SU-DHL-6 (cell line): ENCODE measurements at regions not wholly inside any gene's neighbourhood (a gene's known extent, or its start where the extent isn't known, plus 50 kb on each side); places are given as distances from the start of the nearest gene placed in this dataset.

Source experiments
- H2AFZ ChIP-seq: fragments of 200-600 bp; sonication (generic); 2 replicates; pipeline ENCODE4 v1.6.1; 2014; ENCODE audit warnings: low read depth, mild to moderate bottlenecking, moderate library complexity, mixed read lengths, antibody characterized with exemption, low read length; ENCODE audit not compliant: severe bottlenecking
- H3F3A ChIP-seq: fragments of 200-600 bp; shearing (Covaris generic); 2 replicates; pipeline ENCODE4 v1.6.0; 2016; ENCODE audit warnings: antibody characterized with exemption, mild to moderate bottlenecking; ENCODE audit not compliant: insufficient read depth
- H3K27ac ChIP-seq: fragments of 200-600 bp; sonication (generic); 2 replicates; pipeline ENCODE4 v1.5.1; 2016; ENCODE audit warnings: low read depth, mild to moderate bottlenecking, low read length, moderate library complexity, mixed read lengths
- H3K27me3 ChIP-seq: fragments of 200-600 bp; sonication (generic), shearing (Covaris generic); 2 replicates; pipeline ENCODE4 v1.6.0; 2014; ENCODE audit warnings: mild to moderate bottlenecking, low read length
- H3K36me3 ChIP-seq: fragments of 200-600 bp; sonication (generic); 2 replicates; pipeline ENCODE4 v1.6.1; 2014; ENCODE audit warnings: mild to moderate bottlenecking, low read length, mixed read lengths
- H3K4me2 ChIP-seq: fragments of 300-600, 200-600 bp; shearing (Covaris generic), sonication (generic); 2 replicates; pipeline ENCODE4 v1.6.0; 2014; ENCODE audit warnings: low read length, low read depth, mild to moderate bottlenecking; ENCODE audit not compliant: poor library complexity, severe bottlenecking
- H3K4me3 ChIP-seq: fragments of 200-600 bp; sonication (generic); 2 replicates; pipeline ENCODE4 v1.5.1; 2014; ENCODE audit warnings: antibody characterized with exemption, low read length, mild to moderate bottlenecking, mixed read lengths; ENCODE audit not compliant: insufficient read depth, poor library complexity, severe bottlenecking
- H3K79me2 ChIP-seq: fragments of 200-600 bp; sonication (generic); 2 replicates; pipeline ENCODE4 v1.6.1; 2014; ENCODE audit warnings: mild to moderate bottlenecking, low read length, moderate library complexity; ENCODE audit not compliant: insufficient read depth
- H3K9ac ChIP-seq: fragments of 200-600 bp; sonication (generic); 2 replicates; pipeline ENCODE4 v1.7.0; 2014; ENCODE audit warnings: mild to moderate bottlenecking, low read length
- H3K9me2 ChIP-seq: fragments of 200-600 bp; sonication (generic); replicated peaks from 2 replicates; pipeline ENCODE4 v1.6.1; 2014; ENCODE audit warnings: low read length; ENCODE audit not compliant: insufficient read depth
- H3K9me3 ChIP-seq: fragments of 200-600 bp; sonication (generic); 2 replicates; pipeline ENCODE4 v1.6.1; 2014; ENCODE audit warnings: low read length, mixed read lengths; ENCODE audit not compliant: insufficient read depth
- H4K20me1 ChIP-seq: fragments of 200-600 bp; sonication (generic); 2 replicates; pipeline ENCODE4 v1.6.1; 2014; ENCODE audit warnings: low read depth, mild to moderate bottlenecking, antibody characterized with exemption, low read length, moderate library complexity, mixed read lengths
- CTCF ChIP-seq: fragments of 200-600 bp; sonication (generic); IDR thresholded peaks from one replicate; pipeline ENCODE4 v1.5.1; 2017; ENCODE audit warnings: antibody characterized with exemption, mild to moderate bottlenecking, low read length, moderate library complexity; ENCODE audit not compliant: insufficient read depth, poor library complexity, severe bottlenecking
- EZH2phosphoT487 ChIP-seq: fragments of 200-600 bp; sonication (generic), shearing (Covaris generic); conservative IDR thresholded peaks from 2 replicates; pipeline ENCODE4 v1.6.1; 2018; ENCODE audit warnings: mild to moderate bottlenecking, antibody characterized with exemption, low read length, moderate library complexity, mixed read lengths

GRCh38 chr5:15037247-15037908 is 165.8 kb upstream of the ANKH start:
- Histone ChIP-seq H3K36me3 (no peaks in the 10 kb centered on the region), H3K27me3 (no peaks in the 10 kb centered on the region), H2AFZ (no peak overlapping the region), H3K9me3 (no peaks in the 10 kb centered on the region), H3K4me2 (no peak overlapping the region), H3K9me2 (no peaks in the 10 kb centered on the region), H3K9ac (no peak overlapping the region), H4K20me1 (no peaks in the 10 kb centered on the region), H3F3A (no peaks in the 10 kb centered on the region), H3K4me3 (no peak overlapping the region), H3K79me2 (no peaks in the 10 kb centered on the region), H3K27ac (no peak overlapping the region)
- TF ChIP-seq CTCF (no peak), EZH2phosphoT487 (no peak)

- no peaks in the 10 kb centered on the region for H3K36me3 ChIP-seq
- no peak overlapping the region for H3K27ac ChIP-seq
- H3K9me2 ChIP-seq, result no peaks in the 10 kb centered on the region
- no peak overlapping the region for H3K9ac ChIP-seq
- H2AFZ ChIP-seq, result no peak overlapping the region
- no peaks in the 10 kb centered on the region for H3K9me3 ChIP-seq
- H3K27me3 ChIP-seq, result no peaks in the 10 kb centered on the region
- no peak overlapping the region for H3K4me3 ChIP-seq
- H3K4me2 ChIP-seq, result no peak overlapping the region
- H4K20me1 ChIP-seq, result no peaks in the 10 kb centered on the region
- H3F3A ChIP-seq, result no peaks in the 10 kb centered on the region
- no peaks in the 10 kb centered on the region for H3K79me2 ChIP-seq
- TF ChIP-seq EZH2phosphoT487 (no peak), CTCF (no peak)
These were observed 162.8 kb upstream of the ANKH start for GRCh38 chr5:15034379-15034778.

GRCh38 chr5:15031180-15031579 is 159.6 kb upstream of the ANKH start:
- no peaks in the 10 kb centered on the region for H3K9me2 ChIP-seq
- H3K4me2 ChIP-seq, result no peak overlapping the region
- H3K9me3 ChIP-seq, result no peaks in the 10 kb centered on the region
- no peak overlapping the region for H3K4me3 ChIP-seq
- no peak overlapping the region for H3K27ac ChIP-seq
- no peaks in the 10 kb centered on the region for H3K27me3 ChIP-seq
- no peaks in the 10 kb centered on the region for H4K20me1 ChIP-seq
- H3K9ac ChIP-seq, result no peak overlapping the region
- no peaks in the 10 kb centered on the region for H3F3A ChIP-seq
- H3K79me2 ChIP-seq, result no peaks in the 10 kb centered on the region
- no peak for TF ChIP-seq CTCF
- TF ChIP-seq EZH2phosphoT487, result no peak
- no peaks in the 10 kb centered on the region for H3K36me3 ChIP-seq
- H2AFZ ChIP-seq, result no peak overlapping the region
